Endothelial cell of hepatic sinusoid (primary cell): ENCODE measurements at regions not wholly inside any gene's neighbourhood (a gene's known extent, or its start where the extent isn't known, plus 50 kb on each side); places are given as distances from the start of the nearest gene placed in this dataset.
"Not testable (repeated sequence)": the region's sequence is repeated elsewhere in the genome, so short reads cannot be mapped to it uniquely, and the experiment has no call there.

ENCODE experiments used
- in situ Hi-C: cut with HindIII; loops from 2 replicates; pipeline ENCODE4 v1.10.0; 2017; ENCODE audit warnings: low sequenced_read_pairs

DNA sequence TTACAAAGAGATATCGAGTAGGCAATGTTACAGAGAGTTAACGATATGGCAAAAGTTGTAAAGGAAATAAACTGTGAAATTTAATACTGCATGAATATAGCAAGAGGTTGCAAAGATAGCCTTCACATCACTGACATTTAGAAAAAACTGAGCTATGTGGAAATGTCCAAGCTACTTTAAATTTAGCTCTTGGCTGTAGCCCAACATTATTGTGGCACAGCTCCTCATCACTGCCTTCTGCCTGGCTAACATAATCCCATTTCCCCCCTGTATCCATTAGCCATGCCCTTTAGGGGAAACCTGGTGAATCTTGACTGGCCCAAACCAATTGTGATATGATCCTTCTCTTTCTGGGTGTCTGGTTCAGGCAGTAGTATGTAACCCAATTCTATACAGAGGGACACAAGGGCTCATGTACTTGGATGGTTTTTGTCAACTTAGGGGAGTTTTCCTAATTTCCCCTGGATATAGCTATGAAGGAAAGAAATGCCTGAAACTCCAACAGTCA is 115.4 kb downstream of the PFDN4 start:
- in situ Hi-C loops, result no loop called here

DNA sequence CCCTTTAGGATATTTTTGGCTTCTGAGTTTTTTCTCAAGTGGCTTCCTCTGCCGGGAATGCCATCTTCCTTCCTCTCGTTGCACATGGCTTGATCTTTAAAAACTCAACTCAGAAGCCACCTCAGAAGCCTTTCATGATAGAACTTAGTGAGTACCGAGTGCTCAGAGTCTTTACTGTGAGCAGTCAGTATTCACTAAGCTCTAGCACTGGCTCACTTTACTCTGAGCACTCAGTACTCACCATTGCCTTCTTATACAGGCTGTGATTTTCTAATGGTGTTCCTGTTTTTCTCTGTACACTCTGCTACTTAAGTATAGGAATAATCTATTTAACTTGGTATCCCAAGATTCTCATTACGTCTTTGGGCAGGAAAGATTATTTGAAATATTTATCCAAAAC is 116.2 kb downstream of the PFDN4 start:
- in situ Hi-C loops, result no loop called here

GRCh38 chr20:54324652-54325285 is 116.9 kb downstream of the PFDN4 start:
- in situ Hi-C loops, result no loop called here

- in situ Hi-C loops, result no loop called here
Observed at GRCh38 chr20:54335299-54335698, 127.4 kb downstream of the PFDN4 start.

DNA sequence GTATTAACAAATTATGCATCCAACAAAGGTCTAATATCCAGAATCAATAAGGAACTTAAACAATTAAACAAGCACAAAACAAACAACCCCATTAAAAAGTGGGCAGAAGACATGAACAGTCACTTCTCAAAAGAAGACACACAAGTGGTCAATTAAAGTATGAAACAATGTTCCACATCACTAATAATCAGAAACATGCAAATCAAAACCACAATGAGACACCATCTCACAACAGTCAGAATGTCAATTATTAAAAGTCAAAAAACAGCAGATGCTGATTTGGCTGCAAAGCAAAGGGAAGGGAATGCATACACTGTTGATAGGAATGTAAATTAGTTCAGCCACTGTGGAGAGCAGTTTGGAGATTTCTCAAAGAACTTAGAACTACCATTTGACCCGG is 129.3 kb downstream of the PFDN4 start:
- in situ Hi-C loops, result no loop called here

- in situ Hi-C loops, result no loop called here
Observed at GRCh38 chr20:54339093-54339492, 131.2 kb downstream of the PFDN4 start.

DNA sequence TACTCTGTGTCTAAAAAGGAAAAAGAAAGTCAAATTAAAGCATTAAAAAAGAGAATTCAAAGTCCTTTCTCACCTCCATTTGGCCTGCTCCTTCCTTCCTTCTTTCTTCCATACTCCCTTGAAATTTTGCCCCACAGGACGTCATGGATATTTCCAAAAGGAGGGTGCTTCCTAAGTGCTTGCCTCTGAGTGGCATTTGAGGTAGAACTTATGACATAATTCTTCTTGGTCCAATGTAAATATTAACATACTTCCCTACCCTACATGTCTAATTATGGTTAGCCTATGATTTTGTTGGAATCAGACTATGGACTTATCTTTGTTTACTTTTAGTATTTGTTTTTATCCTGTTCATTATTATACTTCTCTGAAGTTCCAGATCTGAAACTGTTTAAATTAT is 132.3 kb downstream of the PFDN4 start:
- in situ Hi-C loops, result loop anchor here (5.0 kb wide), 1 partner anchor 83 kb away; no protein-coding TSS in a partner anchor

DNA sequence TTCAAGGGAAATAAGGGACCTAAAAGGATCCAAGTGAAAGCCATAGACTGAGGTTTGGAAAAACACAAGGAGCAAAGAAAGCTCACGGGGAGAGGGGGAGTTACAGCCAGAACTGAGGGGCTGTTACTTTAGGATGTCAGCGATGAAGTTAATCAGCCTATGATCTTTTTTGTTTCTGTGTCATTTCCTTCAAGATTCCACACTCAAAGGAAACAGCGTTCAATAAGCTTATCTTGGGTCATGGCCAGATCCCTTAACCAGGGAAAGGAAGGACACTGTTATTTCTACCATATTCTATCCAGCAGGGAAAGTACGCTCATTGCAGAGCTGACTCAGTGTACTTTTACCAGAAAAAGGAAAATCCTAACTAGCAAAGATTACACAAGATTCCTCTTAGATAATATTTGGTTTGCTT is 132.8 kb downstream of the PFDN4 start:
- in situ Hi-C loops, result loop anchor here (5.0 kb wide), 1 partner anchor 83 kb away; no protein-coding TSS in a partner anchor

- in situ Hi-C loops, result loop anchor here (5.0 kb wide), 1 partner anchor 85 kb away; no protein-coding TSS in a partner anchor
Observed at GRCh38 chr20:54342258-54342920, 133.0 kb upstream of the DOK5 start.

GRCh38 chr20:54343099-54343498 is 132.3 kb upstream of the DOK5 start:
- in situ Hi-C loops, result loop anchor here (5.0 kb wide), 1 partner anchor 86 kb away; no protein-coding TSS in a partner anchor

- in situ Hi-C loops, result loop anchor here (5.0 kb wide), 1 partner anchor 86 kb away; no protein-coding TSS in a partner anchor
Observed at GRCh38 chr20:54343634-54344033, 131.8 kb upstream of the DOK5 start.

DNA sequence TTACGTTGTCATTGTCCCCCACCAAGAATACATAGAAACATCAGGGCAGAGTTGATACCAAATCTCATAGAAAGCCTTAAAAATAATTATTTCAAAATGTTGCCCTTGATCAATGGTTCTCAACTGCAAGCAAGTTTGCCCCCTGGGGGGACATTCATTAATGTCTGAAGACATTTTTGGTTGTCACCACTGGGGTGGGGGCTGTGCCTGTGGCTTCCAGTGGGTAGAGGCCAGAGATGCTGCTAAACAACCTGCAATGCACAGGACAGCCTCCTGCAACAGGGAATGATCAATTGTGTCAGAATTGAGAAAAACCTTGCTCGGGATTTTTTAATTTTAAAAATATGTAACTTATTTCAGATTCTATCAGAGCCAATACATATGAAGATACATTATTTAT is 130.6 kb upstream of the DOK5 start:
- in situ Hi-C loops, result loop anchor here (5.0 kb wide), 1 partner anchor 88 kb away; no protein-coding TSS in a partner anchor

GRCh38 chr20:54345301-54345724 is 130.1 kb upstream of the DOK5 start:
- in situ Hi-C loops, result no loop called here

DNA sequence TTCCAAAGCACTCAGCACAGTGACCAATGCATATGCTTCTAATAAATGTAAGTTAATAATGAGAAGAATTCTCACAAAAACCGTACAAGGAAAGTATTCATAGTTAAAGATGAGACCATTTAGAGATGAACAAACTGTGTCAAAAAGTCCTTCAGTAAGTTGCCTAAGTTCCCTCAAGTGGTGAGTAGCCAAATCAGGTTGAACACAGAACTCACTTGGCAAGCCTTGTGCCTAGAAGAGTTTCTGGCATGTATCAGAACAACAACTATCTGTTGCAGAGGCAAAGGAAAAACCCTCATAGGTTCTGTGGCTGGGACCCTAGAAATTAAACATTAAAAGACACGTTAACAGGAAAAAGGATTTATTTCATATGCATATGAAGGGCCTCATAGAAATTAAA is 129.6 kb upstream of the DOK5 start:
- in situ Hi-C loops, result no loop called here

GRCh38 chr20:54346276-54346675 is 129.1 kb upstream of the DOK5 start:
- in situ Hi-C loops, result no loop called here

DNA sequence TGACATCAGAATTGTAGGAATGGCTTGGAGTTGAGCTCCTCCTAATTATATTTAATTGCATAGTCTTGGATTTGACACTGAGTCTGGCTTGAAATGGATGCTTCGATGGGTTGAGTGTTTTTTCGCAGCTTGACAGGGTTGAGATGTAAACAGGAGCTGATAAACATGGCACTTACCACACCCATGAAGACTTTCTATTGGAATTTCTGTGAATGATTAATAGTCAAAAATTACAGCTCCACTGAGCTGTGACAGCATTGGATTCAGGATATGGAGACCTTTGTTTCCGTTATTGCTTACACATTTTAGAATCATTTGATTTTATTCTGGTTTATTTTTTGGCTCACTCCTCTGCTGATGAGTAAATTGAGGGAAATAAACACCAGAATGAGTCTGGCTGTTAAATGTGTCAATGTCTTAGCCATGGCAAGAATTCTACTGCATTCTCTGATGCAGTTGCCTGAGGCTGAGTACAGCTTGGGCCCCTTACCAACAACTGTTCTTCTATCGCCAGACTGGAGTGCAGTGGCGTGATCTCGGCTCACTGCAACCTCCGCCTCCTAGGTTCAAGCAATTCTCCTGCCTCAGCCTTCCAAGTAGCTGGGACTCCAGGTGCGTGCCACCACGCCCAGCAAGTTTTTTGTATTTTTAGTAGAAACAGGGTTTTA is 128.1 kb upstream of the DOK5 start:
- in situ Hi-C loops, result no loop called here

GRCh38 chr20:54350415-54350814 is 125.0 kb upstream of the DOK5 start:
- in situ Hi-C loops, result no loop called here

DNA sequence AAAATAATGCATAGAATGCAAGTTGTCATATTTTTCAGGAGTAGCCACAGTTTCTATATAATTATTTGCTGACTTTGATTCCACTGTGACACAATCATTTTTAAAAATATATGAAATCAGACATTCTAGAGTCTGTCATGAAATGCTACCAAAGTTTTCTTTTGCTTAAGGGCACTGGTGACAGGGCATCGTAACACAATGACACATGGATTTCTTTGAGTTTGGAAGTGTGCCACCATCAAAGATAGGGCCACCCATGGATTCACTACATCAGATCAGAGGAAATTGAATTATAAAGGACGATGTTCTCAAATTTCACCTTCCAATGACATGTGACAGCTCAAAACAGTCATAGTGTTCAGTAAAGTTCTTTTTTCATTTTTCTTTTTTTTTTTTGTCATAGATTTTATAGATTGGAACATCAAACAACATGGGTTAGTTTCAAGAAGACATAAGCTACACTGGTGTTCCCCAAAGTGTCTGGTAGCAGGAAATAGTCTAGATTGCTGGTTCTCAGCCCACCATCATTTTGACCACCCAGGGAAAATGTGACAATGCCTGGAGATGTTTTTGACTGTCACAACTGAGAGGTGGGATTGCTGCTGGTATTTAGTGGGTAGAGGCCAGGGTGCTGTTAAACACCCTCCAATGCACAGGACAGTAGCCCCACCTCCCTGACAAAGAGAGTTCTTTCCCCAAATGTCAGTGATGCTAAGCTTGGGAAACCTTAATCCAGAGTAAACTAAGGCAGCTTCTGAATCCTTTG is 123.8 kb upstream of the DOK5 start:
- in situ Hi-C loops, result no loop called here

DNA sequence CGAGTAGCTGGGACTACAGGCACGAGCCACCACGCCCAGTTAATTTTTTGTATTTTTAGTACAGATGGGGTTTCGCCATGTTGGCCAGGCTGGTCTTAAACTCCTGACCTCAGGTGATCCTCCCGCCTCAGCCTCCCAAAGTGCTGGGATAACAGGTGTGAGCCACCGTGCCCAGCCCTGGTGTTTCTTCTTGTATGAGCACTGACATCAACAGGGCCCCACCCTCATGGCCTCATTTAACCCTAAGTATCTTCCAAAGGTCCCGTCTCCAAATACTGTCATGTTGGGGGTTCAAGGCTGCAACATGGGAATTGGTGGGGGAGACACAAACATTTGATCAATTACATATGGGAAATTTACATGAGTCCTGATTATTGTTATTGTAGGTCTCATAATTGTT is 122.9 kb upstream of the DOK5 start:
- in situ Hi-C loops, result not testable (repeated sequence)

- in situ Hi-C loops, result no loop called here
Observed at GRCh38 chr20:54353292-54353691, 122.1 kb upstream of the DOK5 start.
